ENCODE measurements at regions not wholly inside any gene's neighbourhood (a gene's known extent, or its start where the extent isn't known, plus 50 kb on each side); places are given as distances from the start of the nearest gene placed in this dataset.

- no peak for TF ChIP-seq CTCF (IDR thresholded peaks at IDR 0.05)
- no peak for TF ChIP-seq EZH2 (IDR thresholded peaks at IDR 0.05; ENCODE audit: borderline replicate concordance, insufficient read depth, low read depth, low read length, poor library complexity, severe bottlenecking)
Observed at GRCh38 chr20:19929012-19929360, 88.2 kb upstream of the NAA20 start.
